ENCODE measurements at regions not wholly inside any gene's neighbourhood (a gene's known extent, or its start where the extent isn't known, plus 50 kb on each side); places are given as distances from the start of the nearest gene placed in this dataset.

GRCh38 chr18:54764786-54765185, 63.5 kb upstream of the RAB27B start:
- TF ChIP-seq CTCF (IDR thresholded peaks at IDR 0.05) (no peak), POLR2A (IDR thresholded peaks at IDR 0.05) (no peak)

All from testis (tissue), 2 donors.